Epidermal melanocyte (primary cell): ENCODE measurements at regions not wholly inside any gene's neighbourhood (a gene's known extent, or its start where the extent isn't known, plus 50 kb on each side); places are given as distances from the start of the nearest gene placed in this dataset.
A peak's percentile ranks its signal among the peaks of the same experiment; 100 is the strongest.
"Not testable (repeated sequence)": the region's sequence is repeated elsewhere in the genome, so short reads cannot be mapped to it uniquely, and the experiment has no call there.

Experiments used
- DNase-seq: peaks from one replicate; pipeline ENCODE4 v3.0.0; 2011; ENCODE audit warnings: low spot score; ENCODE audit not compliant: insufficient read length

- no peak for DNase-seq
These were observed 76.1 kb downstream of the MSX2 start for GRCh38 chr5:174800435-174800834.

DNA sequence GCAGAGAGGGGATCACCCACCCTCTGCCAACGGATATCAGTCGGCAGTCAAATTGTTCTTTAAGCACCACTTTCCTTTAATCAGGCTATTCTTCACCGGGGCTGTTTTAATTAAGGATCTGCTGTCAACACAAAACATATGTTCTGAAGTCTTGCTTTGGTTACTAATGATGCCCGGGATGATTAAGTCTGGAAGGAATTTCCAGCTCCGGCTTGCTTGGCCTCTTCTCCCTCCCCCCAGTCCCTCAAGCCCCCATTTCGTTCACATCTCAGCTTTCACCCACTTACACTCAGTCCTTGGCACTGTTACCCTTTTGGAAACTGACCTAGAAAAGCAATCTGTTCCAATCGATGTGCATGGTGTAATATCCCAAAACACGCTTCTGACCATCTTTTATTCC, 74.7 kb downstream of the MSX2 start:
- DNase-seq: no peak

DNA sequence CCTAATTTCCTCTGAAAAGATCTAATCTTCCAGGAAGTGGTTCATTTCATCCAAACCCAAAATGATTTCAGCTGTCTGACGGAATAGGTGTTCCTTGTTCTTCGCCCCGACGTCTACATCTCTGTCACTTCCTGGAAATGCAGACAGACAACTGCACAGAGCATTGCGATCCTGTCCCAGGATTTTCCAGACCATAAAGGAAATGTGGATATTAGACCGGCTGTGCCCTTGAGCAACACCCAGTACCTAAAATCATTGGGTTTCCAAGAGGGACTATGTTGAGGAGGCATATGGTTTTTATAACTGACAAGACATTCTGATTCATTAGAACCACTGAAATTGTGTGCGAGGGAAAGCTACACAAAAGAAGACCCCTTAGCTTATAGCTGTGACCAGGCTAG, 74.2 kb downstream of the MSX2 start:
- DNase-seq: no peak

GRCh38 chr5:174796711-174797192, 72.4 kb downstream of the MSX2 start:
- no peak for DNase-seq

- no peak for DNase-seq
These were observed 70.7 kb downstream of the MSX2 start for GRCh38 chr5:174794931-174795672.

DNA sequence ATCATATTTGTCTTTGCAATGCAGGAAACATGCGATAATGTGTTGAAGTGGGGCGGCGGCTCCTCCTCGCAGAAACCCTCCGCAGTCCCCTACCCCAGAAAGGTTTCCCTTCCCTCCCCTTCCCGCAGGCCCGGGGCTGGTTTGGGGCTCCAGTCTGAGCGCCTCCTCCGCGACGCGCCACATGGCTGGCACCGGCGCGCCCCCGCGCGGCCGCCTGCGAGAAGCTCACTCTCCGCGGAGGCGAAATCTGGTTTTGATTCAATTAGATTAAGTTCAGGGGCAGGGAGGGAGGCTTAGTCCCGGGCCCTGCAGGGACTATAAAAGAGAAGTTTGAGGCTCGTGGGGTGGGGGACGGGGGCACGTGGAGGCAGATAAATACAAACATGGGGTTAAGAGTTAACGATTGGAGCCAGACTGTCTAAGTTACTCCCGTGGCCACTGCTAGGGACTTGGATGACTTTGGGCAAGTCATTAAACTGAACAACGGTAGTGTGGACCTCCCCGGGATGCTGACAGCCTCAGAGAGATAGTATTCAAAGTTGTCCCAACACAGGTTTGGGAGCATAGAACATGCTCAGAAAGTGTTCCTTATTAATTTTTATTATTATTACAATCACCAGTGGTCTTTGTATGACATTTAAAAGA, 69.4 kb downstream of the MSX2 start:
- DNase-seq: peak; percentile 38

GRCh38 chr5:174793076-174793475, 68.7 kb downstream of the MSX2 start:
- DNase-seq: no peak

- DNase-seq: not testable (repeated sequence)
These were observed 67.9 kb downstream of the MSX2 start for GRCh38 chr5:174792265-174792664.

DNA sequence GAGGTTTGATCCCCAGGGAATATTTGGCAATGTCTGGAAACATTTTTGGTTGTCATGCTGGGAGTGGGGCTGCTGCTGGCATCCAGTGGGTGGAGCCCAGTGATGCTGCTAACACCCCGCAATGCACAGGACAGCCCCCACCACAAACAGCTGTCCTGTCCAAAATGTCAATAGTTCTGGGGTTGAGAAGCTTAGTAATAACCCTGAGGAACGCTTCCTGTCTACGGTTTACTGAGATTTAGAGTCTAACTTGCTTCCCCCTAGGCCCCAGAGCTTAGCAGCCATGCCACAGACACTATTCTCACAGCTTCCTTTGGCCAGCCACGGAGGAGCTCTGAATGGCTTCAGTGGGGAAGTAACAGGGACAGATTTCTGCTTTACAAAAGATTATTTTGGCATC, 66.5 kb downstream of the MSX2 start:
- DNase-seq: no peak

DNA sequence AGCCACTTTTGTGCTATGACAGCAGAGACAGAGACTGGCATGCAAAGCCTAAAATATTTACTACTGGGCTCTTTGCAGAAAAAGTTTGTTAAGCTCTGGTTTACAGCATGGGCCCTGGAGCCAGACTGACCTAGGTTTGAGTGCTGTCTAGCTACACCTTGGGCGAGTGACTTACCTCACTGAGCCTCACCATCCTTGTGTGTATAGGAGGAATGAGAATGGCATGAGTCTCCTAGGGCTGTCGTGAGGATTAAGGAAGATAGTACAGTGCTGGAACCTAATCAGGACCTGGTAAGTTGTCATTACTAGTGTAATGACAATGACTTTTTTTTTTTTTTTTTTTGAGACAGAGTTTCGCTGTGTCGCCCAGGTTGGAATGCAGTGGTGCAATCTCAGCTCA, 65.2 kb downstream of the MSX2 start:
- no peak for DNase-seq

DNA sequence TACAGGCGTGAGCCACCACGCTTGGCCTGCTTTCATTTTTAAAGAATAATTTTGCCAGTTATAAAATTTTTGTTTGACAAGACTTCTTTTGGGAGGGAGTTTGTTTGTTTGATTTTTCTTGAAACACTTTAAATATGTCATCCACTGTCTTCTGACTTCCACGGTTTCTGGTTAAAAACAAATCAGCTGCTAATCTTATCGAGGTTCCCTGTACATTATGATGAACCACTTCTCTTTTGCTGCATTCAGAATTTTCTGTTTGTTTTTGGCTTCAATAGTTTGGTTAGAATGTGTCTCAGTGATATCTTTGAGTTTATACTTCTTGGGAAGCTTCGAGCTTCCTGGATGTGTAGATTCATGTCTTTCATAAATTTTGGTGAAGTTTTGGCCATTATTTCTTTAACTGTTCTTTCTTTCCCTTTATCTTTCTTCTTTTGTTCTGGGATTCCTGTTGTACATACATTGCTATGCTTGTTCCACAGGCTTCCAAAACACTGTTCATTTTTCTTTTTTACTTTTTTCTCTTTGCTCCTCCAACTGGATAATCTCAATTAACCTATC, 60.8 kb downstream of the MSX2 start:
- no peak for DNase-seq
